ENCODE measurements at regions not wholly inside any gene's neighbourhood (a gene's known extent, or its start where the extent isn't known, plus 50 kb on each side); places are given as distances from the start of the nearest gene placed in this dataset.

DNA sequence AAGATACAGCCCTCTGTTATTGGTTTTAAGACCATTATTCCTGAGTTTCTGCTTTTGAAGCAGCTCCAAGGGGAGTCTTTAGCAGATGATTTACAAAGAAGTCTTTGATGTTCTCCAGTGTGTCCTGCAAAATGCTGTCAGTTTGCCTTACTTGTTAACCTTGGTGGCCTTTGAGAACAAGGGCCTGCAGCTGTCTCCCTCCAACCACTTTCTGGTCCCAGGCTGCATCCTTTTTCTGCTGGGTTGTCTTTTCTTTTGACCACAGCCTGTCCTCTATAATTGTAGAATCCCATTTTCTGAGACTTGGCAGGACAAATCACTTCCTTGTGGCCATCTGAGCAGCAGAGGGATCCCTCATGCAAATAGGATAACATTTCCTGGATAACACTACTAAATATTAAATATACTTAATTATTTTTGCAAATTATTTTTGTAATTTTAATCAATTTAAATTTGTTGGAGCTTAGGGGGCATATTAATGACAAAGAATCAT is 281.4 kb downstream of the DMRT2 start:
- DNase-seq (ENCODE audit: low read depth in 2 of 2), result no peak

DNA sequence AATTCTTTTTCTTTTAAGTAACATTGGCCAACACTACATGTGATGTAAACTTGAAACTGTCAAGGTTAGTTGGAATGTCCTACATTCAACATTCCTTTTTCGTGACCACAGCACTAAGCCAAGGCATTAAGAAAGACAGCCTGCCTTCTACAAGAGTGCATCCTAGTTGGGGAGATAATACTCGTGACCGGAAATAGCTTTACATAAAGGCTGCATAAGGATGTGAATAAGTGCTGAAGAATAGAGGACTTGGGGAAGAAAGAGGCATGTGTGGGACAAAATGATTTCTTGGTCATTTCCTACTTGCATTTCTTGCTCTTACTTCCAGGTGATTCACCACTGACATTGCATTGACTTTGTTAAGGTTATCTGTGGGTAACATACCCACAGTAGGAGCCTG is 282.0 kb downstream of the DMRT2 start:
- peak; percentile 3 to 4 for DNase-seq (ENCODE audit: low read depth in 2 of 2)

DNA sequence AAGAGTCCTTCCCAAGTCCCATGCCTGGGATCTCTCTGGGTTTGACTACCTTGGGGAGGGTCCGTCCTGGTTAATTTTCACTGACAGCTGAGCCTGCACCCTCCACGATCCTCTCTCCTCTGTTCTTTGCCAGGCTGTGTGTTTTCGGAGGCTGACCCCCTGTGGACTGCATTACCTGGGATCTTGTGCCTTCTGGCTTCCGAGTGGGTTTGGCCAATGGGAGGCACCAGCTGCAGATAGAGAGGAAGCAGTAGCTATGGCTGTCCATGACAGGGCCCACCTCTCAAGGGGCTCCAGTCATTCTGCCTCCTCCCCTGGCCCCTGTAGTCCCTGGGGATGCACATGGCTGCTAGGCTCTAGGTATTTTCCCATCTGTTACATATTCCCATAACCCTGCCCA is 285.0 kb downstream of the DMRT2 start:
- DNase-seq (ENCODE audit: low read depth in 2 of 2), result no peak

DNA sequence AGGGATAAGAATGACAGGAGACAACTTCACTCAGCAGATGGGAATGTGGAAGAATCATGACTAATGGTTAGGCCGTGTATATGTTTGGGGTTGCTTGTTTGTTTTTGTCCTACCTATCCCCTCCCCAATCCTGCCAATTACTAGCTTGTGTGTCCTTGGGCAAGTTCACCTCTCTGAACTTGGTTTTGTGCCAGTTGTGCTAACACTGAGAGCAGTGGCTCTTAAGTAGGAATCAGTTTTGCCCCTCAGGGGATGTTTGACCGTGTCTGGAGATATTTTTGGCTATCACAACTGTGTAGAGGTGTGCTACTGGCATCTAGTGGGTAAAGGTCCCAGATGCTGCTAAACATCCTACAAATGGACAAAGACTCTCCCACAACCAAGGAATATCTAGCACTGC is 287.0 kb downstream of the DMRT2 start:
- no peak for DNase-seq (ENCODE audit: low read depth in 2 of 2)

DNA sequence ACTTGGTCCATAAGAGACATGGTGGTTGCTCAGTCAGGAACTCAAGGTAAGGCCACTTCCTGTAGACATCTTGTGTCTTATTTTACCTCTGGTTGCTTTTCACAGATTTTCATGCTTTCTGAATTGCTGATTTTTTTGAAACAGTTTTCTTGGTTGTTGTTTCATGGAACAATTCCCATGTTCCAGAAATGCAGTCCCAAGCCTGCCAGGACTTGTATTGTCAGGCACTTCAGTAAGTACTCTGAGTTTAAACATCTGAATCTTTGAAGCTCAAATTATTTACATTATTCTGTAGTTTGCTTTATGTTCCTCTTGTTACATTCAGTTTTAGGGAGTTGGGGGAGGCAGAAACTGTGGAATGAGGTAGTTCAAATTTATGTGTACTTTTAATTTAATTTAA is 290.2 kb downstream of the DMRT2 start:
- DNase-seq (ENCODE audit: low read depth in 2 of 2), result no peak

DNA sequence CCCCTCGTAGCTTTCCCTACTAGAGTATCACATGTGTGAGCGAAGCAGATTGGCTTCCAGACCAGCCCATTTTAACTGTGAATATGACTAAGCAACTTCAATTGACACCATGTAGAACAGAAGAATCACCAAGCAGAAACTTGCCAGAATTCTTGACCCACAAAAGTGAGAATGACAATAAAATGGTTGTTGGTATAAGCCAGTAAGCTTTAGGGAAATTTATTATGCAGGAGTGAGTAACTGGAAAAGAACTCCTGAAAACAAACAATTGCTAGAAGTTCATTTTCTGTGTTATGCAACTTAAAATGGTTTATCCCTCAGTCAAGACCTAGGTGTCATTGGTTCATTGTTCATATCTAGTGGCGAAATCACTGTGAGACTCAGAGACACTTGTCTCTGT is 303.1 kb downstream of the DMRT2 start:
- no peak for DNase-seq (ENCODE audit: low read depth in 2 of 2)

DNA sequence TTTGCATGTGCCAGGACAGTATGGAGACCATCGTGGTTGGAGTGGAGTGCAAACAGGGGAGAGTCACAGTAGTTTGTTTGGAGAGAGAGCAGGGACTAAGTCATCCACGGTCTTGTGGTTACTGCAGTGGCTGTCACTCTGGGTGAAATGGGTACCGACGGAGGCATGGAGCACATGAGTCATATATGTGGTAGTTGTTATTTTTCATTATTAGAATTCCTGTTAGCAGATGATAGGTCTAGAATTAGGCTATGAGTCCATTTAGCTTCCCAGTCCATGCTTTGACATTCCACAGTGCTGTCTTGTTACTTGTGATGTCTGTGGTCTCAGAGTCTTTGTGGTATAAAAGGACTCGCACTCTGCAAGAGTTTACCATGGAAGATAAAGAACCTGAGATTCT is 303.9 kb downstream of the DMRT2 start:
- no peak for DNase-seq (ENCODE audit: low read depth in 2 of 2)

DNA sequence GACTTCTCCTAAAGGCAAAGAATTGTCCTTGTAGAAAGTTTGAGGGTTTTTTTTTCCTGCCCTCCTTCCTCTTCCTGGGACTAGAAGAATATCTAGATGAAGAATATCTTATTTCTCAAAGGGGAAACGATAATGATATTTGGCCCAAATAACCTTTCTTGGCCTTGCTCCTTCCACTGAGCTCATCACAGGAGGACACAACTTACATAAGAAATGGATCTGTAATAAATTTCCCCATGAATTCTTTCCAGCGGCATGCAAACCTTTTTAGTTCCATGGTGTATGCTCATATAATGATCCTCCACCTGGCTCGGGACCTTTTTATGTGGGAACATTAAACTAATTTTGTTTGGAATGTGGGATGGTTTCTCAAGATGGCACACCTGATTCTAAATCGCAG is 304.4 kb downstream of the DMRT2 start:
- DNase-seq (ENCODE audit: low read depth in 2 of 2), result no peak

DNA sequence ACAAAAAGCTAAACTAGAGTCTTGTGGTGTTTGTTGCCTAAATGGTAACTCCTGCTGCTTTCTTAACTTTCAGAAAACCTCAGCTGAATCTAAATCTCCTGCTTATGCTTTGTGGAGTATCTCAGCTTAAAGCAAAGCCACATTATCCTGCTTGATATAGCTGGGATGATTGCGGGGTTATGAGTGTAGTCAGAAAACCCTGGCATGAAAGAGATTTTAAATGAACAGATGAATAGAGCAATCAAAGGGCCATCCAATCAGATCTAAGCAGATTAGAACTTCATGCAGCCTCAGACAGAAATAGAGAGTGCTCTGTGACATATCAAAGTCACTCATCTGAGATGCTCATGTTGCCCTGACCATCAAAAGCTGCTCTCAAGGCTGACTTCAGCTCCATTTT is 305.5 kb downstream of the DMRT2 start:
- no peak for DNase-seq (ENCODE audit: low read depth in 2 of 2)

DNA sequence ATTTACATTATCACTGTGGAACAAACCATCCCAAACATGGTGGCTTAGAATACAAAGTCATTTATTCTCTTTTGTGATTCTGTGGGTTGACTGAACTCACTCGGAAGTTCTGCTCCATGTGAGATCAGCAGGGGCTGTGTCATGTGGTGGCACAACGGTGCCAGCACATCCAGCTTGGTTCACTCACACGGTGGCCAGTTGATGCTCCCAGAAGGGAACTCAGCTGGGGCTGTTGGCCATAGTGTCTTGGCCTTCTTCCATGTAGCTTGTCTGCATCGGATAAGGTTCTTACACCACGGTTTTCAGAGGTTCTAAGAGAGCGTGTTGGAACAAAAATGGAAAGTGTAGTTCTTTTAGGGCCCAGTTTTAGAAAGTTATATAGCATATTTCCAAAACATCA is 312.7 kb downstream of the DMRT2 start:
- no peak for DNase-seq (ENCODE audit: low read depth in 2 of 2)

DNA sequence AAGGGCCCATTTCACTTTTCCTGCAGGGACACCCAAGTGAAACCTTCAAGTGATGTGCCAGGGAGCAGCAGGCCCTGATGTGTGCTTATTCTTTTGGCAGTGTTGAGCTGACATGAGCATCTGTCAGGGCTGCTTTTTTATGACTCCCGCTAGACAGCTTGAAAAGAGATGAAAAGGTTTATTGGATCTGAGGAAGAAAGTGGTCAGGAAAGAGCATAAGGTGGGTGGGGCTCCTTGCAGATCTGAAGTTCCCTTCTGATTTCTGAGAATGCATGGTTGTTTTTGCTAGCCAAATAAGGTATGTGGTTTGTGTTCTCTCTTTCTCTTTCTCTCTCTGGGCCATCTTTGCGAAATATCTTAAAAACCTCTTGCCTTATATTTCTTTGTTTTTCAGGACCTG is 316.1 kb downstream of the DMRT2 start:
- no peak for DNase-seq (ENCODE audit: low read depth in 2 of 2)

DNA sequence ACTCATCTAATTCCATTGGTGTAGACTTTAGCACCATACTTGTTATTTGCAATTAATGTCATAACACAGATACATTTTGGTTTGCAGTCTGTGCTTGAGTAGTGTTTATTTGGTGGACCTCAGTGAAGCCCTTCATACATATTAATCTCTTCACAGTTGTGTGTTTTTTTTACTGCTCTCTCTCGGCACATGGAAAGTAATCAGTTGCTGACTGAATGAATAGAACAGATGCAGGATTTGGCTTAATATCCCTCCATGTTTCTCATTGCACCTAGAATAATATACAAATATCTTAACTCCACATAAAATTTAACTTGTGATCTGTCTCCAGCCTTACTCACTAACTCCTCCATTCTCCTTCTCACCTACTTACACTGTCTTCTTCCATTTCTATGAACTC is 319.1 kb downstream of the DMRT2 start:
- DNase-seq (ENCODE audit: low read depth in 2 of 2), result no peak

DNA sequence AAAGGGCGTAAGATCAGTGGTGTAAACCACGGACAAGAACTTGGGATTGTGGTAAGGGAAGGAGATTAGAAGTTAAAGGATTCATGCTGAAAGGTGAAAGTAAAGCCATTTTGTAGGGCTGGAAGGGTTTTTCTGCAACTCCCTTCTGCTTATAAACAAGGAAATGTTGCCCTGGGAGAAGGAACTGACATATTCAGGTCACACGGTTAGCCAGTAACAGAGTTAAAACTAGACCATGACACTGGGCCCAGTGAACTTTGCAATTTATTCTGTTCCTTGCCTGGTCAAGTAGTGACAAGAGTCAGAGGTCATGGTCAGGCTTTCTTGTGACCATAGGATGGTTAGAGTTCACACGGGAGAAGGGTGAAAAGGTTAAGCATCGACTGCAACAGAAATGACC is 323.3 kb downstream of the DMRT2 start:
- no peak for DNase-seq (ENCODE audit: low read depth in 2 of 2)

DNA sequence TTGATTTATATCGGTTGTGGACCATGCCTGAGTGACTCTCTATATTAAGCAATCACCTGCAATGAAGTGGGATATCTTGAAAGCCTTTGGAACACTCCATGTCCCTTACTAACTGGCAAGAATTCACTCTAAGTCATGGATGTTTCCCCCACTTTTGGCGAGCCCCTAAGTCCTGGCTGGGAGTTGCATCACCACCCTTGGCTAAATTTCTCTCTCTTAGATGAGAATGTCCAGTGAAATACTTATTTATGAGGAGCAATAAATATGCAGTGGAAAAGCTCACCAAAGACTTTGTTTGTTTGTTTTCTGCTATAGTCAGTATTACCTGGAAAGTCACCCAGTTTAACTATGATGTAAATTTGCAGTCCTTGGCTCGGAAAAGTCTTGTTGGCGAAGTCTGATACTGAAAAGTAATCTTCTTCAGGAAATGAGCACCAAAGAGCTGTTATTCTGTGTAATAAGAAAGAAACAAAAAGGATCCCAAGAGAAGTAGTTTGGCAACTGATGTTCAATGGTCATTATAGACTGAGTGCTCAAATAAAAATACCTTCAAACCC is 333.8 kb downstream of the DMRT2 start:
- DNase-seq (ENCODE audit: low read depth in 2 of 2), result no peak

DNA sequence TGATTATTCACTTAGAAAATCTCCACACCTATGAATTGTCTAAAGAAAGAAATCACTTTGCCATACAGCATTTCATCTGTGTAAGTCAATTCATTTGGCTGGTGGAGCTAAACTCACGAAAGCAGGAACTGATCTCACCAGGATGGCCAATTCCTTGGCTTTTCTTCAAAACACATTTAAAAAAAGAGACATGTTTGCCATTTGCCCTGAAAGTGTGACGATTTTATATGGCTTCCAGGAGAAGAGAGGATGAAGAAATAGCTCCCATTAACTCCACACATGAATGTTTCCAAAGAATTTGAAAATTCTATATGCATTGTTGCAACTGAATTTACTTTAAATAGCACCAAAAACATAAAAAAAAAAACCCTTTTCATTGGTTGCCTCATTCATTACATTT is 334.7 kb downstream of the DMRT2 start:
- DNase-seq (ENCODE audit: low read depth in 2 of 2), result no peak

DNA sequence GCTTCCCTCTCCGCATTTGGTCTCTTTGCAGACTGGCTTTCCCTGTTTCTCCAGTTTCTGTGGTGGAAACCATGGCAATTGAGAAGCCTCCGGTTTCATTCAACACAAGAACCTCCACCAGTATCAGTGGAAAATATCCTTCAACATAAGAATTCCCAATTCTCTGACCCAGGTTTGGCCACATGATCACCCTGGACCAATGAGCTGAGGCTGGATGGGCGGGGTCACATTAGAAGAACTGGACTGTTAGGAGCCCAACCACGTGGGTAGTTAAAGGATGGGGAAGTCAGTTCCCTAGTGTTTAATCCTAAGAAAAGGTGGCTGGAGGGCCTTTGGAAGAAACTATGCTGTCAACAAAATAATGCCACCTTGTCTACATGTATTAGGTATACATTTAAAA is 336.3 kb downstream of the DMRT2 start:
- no peak for DNase-seq (ENCODE audit: low read depth in 2 of 2)

DNA sequence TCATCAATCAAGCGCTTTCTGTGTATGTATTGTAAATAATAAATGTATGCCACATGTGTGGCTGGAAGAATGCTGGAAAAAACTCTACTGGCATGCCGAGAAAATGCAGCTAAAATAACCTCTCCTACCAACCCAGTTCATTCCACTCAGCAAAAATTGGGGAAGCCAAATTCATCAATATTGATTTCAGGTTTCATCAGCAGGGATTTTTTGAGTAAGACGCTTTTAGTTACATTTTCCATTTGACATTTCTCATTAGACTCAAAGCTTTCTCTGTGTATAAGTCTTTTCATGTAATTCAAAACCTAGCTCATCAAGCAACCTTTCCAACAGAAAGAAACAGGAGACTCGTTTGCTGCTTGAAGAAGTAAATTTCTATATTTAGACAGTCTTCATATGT is 338.1 kb downstream of the DMRT2 start:
- no peak for DNase-seq (ENCODE audit: low read depth in 2 of 2)

DNA sequence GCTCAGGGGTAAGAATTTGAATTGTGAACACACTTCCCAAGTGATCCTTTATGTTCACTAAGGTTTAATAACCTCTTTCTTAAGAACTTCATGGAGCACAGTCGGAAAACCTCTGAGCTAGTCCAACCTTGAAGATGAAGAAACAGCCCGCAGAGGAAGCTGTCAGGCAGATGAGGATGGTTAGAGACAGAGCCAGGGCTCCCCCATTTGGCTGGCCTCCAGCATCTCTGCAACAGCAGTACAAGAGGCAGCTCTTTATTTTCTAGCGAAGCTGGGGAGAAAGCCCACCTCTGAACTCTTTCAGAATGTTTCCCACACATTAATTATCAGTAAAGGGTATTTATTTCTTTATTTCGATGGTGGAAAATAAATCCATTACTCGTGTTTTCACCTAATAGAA is 350.8 kb downstream of the DMRT2 start:
- no peak for DNase-seq (ENCODE audit: low read depth in 2 of 2)

DNA sequence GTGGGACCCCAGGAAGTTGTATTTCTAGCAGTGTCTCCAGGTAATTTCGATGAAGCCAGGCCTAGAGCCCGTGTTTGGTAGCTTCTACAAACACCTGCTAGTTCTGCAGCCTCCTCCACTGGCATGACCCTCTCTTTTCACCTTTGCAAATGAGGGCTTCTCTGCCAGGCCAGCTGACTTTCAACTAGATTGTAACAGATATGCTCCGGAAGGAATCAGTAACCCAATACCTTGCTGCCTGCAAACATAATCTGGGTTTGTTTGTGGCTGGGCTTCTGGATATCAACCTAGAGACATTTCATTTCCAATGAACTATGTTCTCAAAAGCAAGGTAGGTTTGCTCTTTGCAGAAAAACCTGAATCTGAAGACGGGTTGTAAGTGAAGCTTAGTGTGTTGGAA is 354.8 kb downstream of the DMRT2 start:
- DNase-seq (ENCODE audit: low read depth in 2 of 2), result no peak

DNA sequence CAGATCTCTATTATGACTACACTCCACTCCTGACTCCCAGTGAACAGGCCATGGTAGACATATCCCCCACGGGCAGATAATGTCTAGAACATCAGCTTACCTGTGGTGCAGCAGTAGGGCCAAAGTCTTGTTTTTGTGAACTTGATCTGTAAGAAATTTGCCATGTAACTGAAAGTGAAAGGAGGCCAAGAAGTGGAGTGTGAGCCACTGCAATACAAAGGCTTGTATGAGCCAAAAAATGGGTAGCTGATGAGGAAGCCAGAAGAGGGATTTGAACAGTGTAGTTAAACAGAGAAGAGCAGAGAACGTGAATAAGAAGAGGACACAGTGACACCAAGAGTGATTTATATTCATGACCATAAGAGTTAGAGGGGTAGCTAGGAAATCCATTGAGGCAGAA is 361.7 kb downstream of the DMRT2 start:
- DNase-seq (ENCODE audit: low read depth in 2 of 2), result no peak

DNA sequence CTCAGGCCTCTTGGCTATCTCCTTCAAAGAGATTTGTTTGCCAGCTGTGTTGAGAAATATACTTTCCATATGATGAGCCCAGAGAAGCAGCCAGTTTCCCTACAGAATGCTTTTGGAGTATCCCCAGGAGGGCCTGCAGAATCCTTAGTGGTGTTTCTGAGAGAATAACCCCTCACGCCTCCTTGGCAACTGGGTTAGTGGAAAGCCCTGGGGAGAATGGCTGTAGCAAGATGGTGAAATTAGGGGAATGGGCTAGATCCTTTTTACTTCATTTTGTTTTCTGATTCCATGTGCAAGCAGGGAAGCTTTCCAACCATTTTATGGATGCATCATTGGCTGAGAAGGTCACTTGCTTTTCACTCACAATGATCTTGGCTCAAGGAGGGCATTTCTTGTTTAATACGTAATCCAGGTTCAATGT is 364.6 kb downstream of the DMRT2 start:
- DNase-seq (ENCODE audit: low read depth in 2 of 2), result no peak

DNA sequence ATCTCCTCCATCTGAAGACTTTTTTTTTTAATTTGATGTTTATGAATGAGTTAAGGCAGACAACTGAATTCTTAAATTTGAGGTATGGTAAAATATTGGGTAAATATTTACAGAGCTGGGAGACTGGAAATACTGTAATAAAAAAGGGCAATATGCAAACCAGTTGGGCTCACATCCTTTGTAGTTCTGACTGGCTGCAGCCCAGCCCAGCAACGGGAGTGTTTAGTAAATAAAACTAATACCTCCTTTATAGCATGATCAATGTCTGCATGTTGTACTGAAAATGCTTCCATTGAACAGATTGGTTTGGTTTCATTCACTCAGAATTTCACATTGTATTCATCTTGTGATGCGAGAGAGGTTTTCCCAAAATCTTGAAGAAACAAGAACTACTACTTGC is 365.0 kb downstream of the DMRT2 start:
- DNase-seq (ENCODE audit: low read depth in 2 of 2), result no peak

DNA sequence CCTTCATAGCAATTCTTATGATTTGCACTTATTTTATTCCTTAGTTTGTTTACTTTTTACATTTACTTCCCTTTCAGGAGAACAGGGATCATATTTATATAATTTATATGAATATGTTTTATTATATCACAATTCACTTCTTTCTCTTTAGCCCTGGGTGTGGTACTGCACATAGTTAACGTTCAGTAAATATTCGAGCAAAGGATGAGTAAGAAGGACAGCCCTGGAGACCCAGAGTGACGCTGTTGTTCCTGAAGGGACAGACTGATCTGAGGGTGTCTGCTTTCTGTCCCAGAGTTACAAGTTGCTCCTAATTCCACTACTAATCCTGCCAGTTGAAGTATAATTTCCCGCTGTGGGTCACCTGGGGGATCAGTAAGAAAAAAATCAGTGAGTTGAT is 366.1 kb downstream of the DMRT2 start:
- no peak for DNase-seq (ENCODE audit: low read depth in 2 of 2)

DNA sequence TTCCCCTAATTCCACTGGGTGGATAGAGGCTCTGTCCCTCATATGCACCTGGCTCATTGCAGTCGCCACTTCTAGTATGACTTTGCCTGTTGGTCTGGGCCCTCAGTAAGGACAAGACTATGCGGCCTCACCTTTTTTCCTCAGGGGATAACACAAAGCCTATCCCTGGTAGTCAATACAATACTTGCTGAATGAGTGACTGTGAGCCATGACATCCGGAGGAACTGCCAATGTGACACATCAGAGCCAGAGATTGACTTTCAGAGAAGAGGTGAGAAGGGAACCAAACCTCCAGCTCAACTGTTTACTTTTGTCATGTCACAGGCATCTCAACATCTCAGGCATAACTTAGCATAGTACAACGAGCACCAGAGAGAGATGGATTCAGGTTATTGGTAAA is 371.3 kb downstream of the DMRT2 start:
- DNase-seq (ENCODE audit: low read depth in 2 of 2), result no peak

DNA sequence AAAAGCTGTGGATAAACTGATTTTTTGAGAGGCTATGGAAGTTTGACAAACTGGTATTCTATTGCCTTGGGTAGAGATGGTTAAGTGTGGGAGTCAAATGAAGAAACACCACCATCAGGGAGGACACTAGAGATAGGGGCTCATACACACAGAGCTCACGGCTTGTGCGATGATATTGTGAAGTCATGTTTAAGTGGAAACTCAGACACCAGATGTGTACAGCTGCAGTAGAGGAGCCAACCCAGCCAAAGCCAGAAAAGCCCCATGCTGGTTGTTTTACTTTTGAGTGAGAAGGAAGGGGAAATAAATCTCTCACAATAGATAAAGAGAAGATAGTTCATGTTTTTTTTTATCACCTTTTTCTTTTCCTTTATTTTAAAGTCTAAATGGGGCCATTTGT is 377.7 kb downstream of the DMRT2 start:
- no peak for DNase-seq (ENCODE audit: low read depth in 2 of 2)
